HuH-7.5 (cell line): ENCODE measurements at regions not wholly inside any gene's neighbourhood (a gene's known extent, or its start where the extent isn't known, plus 50 kb on each side); places are given as distances from the start of the nearest gene placed in this dataset.
"Not testable (repeated sequence)": the region's sequence is repeated elsewhere in the genome, so short reads cannot be mapped to it uniquely, and the experiment has no call there.

Source experiments
- DNase-seq: peaks from one replicate; pipeline ENCODE4 v3.0.0; 2011; ENCODE audit warnings: low spot score

GRCh38 chr11:106495046-106495445 is 417.6 kb downstream of the AASDHPPT start:
- no peak for DNase-seq

GRCh38 chr11:106496677-106497076 is 419.2 kb downstream of the AASDHPPT start:
- DNase-seq: no peak

- no peak for DNase-seq
These were observed 419.9 kb downstream of the AASDHPPT start for GRCh38 chr11:106497321-106497720.

GRCh38 chr11:106497822-106498221 is 420.4 kb downstream of the AASDHPPT start:
- no peak for DNase-seq

- no peak for DNase-seq
These were observed 426.4 kb downstream of the AASDHPPT start for GRCh38 chr11:106503901-106504300.

GRCh38 chr11:106507645-106508306 is 430.3 kb downstream of the AASDHPPT start:
- DNase-seq: no peak

- no peak for DNase-seq
These were observed 437.2 kb downstream of the AASDHPPT start for GRCh38 chr11:106514706-106515105.

- DNase-seq: no peak
These were observed 440.0 kb downstream of the AASDHPPT start for GRCh38 chr11:106517426-106517825.

- DNase-seq: no peak
These were observed 442.9 kb downstream of the AASDHPPT start for GRCh38 chr11:106520146-106520912.

GRCh38 chr11:106520920-106521319 is 443.5 kb downstream of the AASDHPPT start:
- DNase-seq: no peak

GRCh38 chr11:106523171-106523570 is 445.7 kb downstream of the AASDHPPT start:
- DNase-seq: no peak

GRCh38 chr11:106523921-106524320 is 446.5 kb downstream of the AASDHPPT start:
- no peak for DNase-seq

GRCh38 chr11:106524436-106524835 is 447.0 kb downstream of the AASDHPPT start:
- DNase-seq: no peak

GRCh38 chr11:106531648-106532047 is 454.2 kb downstream of the AASDHPPT start:
- not testable (repeated sequence) for DNase-seq

GRCh38 chr11:106533046-106533445 is 455.6 kb downstream of the AASDHPPT start:
- no peak for DNase-seq

GRCh38 chr11:106540001-106540400 is 462.5 kb downstream of the AASDHPPT start:
- DNase-seq: no peak

GRCh38 chr11:106548406-106548805 is 469.9 kb downstream of the GUCY1A2 start:
- DNase-seq: no peak

- no peak for DNase-seq
These were observed 466.3 kb downstream of the GUCY1A2 start for GRCh38 chr11:106551744-106552673.

GRCh38 chr11:106552694-106553203 is 465.5 kb downstream of the GUCY1A2 start:
- no peak for DNase-seq

- no peak for DNase-seq
These were observed 465.0 kb downstream of the GUCY1A2 start for GRCh38 chr11:106553304-106553703.

- not testable (repeated sequence) for DNase-seq
These were observed 462.6 kb downstream of the GUCY1A2 start for GRCh38 chr11:106555566-106556250.

GRCh38 chr11:106565326-106565725 is 452.9 kb downstream of the GUCY1A2 start:
- no peak for DNase-seq
